Transverse colon (tissue), 4 donors: ENCODE measurements at regions not wholly inside any gene's neighbourhood (a gene's known extent, or its start where the extent isn't known, plus 50 kb on each side); places are given as distances from the start of the nearest gene placed in this dataset.

Source experiments
- DNase-seq: peaks from one replicate; pipeline ENCODE4 v3.0.0-alpha.2; 2019
- H3K27ac ChIP-seq, 4 donors: fragments of 200-600 bp; sonication (generic); 2 replicates each; pipeline ENCODE4 v1.5.1; 2016 to 2018; ENCODE audit warnings: inconsistent platforms in 4 of 4
- H3K27me3 ChIP-seq: fragments of 200-600 bp; sonication (generic); 2 replicates; pipeline ENCODE4 v1.5.1; 2017; ENCODE audit warnings: inconsistent platforms
- H3K36me3 ChIP-seq, 4 donors: fragments of 200-600 bp; sonication (generic); 2 replicates each; pipeline ENCODE4 v1.5.1; 2017 to 2019; ENCODE audit warnings: inconsistent platforms in 4 of 4
- H3K4me1 ChIP-seq, 4 donors: fragments of 200-600 bp; sonication (generic); 2 replicates each; pipeline ENCODE4 v1.5.1; 2017 to 2020; ENCODE audit warnings: inconsistent platforms in 4 of 4
- H3K4me3 ChIP-seq, 4 donors: fragments of 200-600 bp; sonication (generic); 1 replicate in 1 of 4; 2 replicates in 3 of 4; pipeline versions ENCODE4 v1.5.1 to v1.6.1; 2017 to 2019; ENCODE audit warnings: inconsistent platforms in 4 of 4
- H3K9me3 ChIP-seq, 2 donors: fragments of 200-600 bp; sonication (generic); 2 replicates each; pipeline ENCODE4 v1.5.1; 2017 to 2019; ENCODE audit warnings: inconsistent platforms in 2 of 2
- CTCF ChIP-seq, 5 experiments: fragments of 200-600 bp in 3 of 5; fragments of 450-650 bp in 2 of 5; sonication (generic) in 3 of 5; IDR thresholded peaks; 1 replicate in 2 of 5; 2 replicates in 3 of 5; pipeline ENCODE4 v1.5.1; 2016 to 2017; ENCODE audit warnings: antibody characterized with exemption in 5 of 5, inconsistent platforms in 3 of 5, mild to moderate bottlenecking in 2 of 5, moderate library complexity in 1 of 5
- EP300 ChIP-seq: sonication (generic); formaldehyde crosslinking; IDR thresholded peaks from one replicate; pipeline ENCODE4 v1.6.1; 2017; ENCODE audit warnings: antibody characterized with exemption, low read depth
- POLR2A ChIP-seq: fragments of 450-650 bp; IDR thresholded peaks from one replicate; pipeline ENCODE4 v1.6.1; 2016; ENCODE audit warnings: antibody characterized with exemption, mild to moderate bottlenecking, moderate library complexity
- POLR2AphosphoS5 ChIP-seq, 3 donors: sonication (generic); formaldehyde crosslinking; IDR thresholded peaks; one replicate each; pipeline ENCODE4 v1.6.1; 2016; ENCODE audit warnings: antibody characterized with exemption in 3 of 3
- WGBS, 2 donors: methylation state at CpG; one replicate each; pipeline ENCODE4 v1.1.5; 2018; ENCODE audit warnings: low coverage in 1 of 2; 5-methylcytosine and 5-hydroxymethylcytosine counted together
- in situ Hi-C, 4 donors: fragments of 200-750 bp; cut with MboI; loops; one replicate each; pipeline versions ENCODE4 v1.15.0 to v1.15.1; 2017; ENCODE audit warnings: low sequenced_read_pairs in 3 of 4, low pct_ligation_motif_present in 1 of 4, low pct_unique_long_range_greater_than_20kb in 1 of 4
- intact Hi-C: fragments of 100-400 bp; cut with DNase I; formaldehyde crosslinking; loops from one replicate; pipeline ENCODE4 v1.15.1; 2023; ENCODE audit warnings: low total_unique reads

GRCh38 chr5:175238326-175238725 is 205.7 kb downstream of the DRD1 start:
- WGBS, 2 donors, result 80 to 84% methylated on average over 5 of the region's 5 CpGs

GRCh38 chr5:175236176-175236575 is 207.8 kb downstream of the DRD1 start:
- Histone ChIP-seq H3K9me3 (no peaks in the 10 kb centered on the region), H3K27me3 (no peaks in the 10 kb centered on the region), H3K4me1 (no peaks in the 10 kb centered on the region), H3K36me3 (no peaks in the 10 kb centered on the region), H3K4me3 (no peak overlapping the region), H3K27ac (no peak overlapping the region)
- TF ChIP-seq POLR2A (no peak), EP300 (no peak), CTCF (IDR thresholded peaks at IDR 0.05) (no peak), POLR2AphosphoS5 (IDR thresholded peaks at IDR 0.05) (no peak)
- 80 to 93% methylated on average over 6 of the region's 6 CpGs for WGBS, 2 donors
- intact Hi-C loops, result no loop called here
- in situ Hi-C loops, result no loop called here
- DNase-seq, result no peak

More at GRCh38 chr5:175238326-175238725, 205.7 kb downstream of the DRD1 start:
- no peak overlapping the region for H3K4me3 ChIP-seq
- no peaks in the 10 kb centered on the region for H3K4me1 ChIP-seq
- no peaks in the 10 kb centered on the region for H3K9me3 ChIP-seq
- H3K27me3 ChIP-seq, result no peaks in the 10 kb centered on the region
- H3K36me3 ChIP-seq, result no peaks in the 10 kb centered on the region
- in situ Hi-C loops, result no loop called here
- intact Hi-C loops, result no loop called here
- no peak for DNase-seq
- TF ChIP-seq CTCF (IDR thresholded peaks at IDR 0.05) (no peak), EP300 (no peak), POLR2A (no peak), POLR2AphosphoS5 (IDR thresholded peaks at IDR 0.05) (no peak)
- H3K27ac ChIP-seq, result no peak overlapping the region

- Histone ChIP-seq H3K36me3 (no peaks in the 10 kb centered on the region), H3K27ac (no peak overlapping the region), H3K4me3 (no peak overlapping the region), H3K9me3 (no peaks in the 10 kb centered on the region), H3K4me1 (no peaks in the 10 kb centered on the region), H3K27me3 (no peaks in the 10 kb centered on the region)
- intact Hi-C loops (no loop called here), in situ Hi-C loops (no loop called here)
- no peak for TF ChIP-seq EP300
- no peak for TF ChIP-seq CTCF (IDR thresholded peaks at IDR 0.05)
- TF ChIP-seq POLR2AphosphoS5 (IDR thresholded peaks at IDR 0.05), result no peak
- TF ChIP-seq POLR2A, result no peak
- 59% methylated on average over 9 of the region's 9 CpGs; no CpG with 5 or more reads in 1 of the 2 donors for WGBS, 2 donors
- DNase-seq, result no peak
Observed at GRCh38 chr5:175235251-175235960, 208.6 kb downstream of the DRD1 start.

GRCh38 chr5:175230299-175230698 is 213.7 kb downstream of the DRD1 start:
- 62 to 67% methylated on average over 7 of the region's 7 CpGs for WGBS, 2 donors
- no peaks in the 10 kb centered on the region for H3K9me3 ChIP-seq
- intact Hi-C loops, result no loop called here
- no peak for DNase-seq
- H3K4me3 ChIP-seq, result no peak overlapping the region
- no peak for TF ChIP-seq CTCF (IDR thresholded peaks at IDR 0.05)
- no peak for TF ChIP-seq POLR2A
- TF ChIP-seq POLR2AphosphoS5 (IDR thresholded peaks at IDR 0.05), result no peak
- no peak for TF ChIP-seq EP300
- H3K36me3 ChIP-seq, result no peaks in the 10 kb centered on the region
- no peaks in the 10 kb centered on the region for H3K27me3 ChIP-seq
- no peaks in the 10 kb centered on the region for H3K4me1 ChIP-seq
- no peak overlapping the region for H3K27ac ChIP-seq
- in situ Hi-C loops, result no loop called here
